ENCODE measurements at regions not wholly inside any gene's neighbourhood (a gene's known extent, or its start where the extent isn't known, plus 50 kb on each side); places are given as distances from the start of the nearest gene placed in this dataset.

DNA sequence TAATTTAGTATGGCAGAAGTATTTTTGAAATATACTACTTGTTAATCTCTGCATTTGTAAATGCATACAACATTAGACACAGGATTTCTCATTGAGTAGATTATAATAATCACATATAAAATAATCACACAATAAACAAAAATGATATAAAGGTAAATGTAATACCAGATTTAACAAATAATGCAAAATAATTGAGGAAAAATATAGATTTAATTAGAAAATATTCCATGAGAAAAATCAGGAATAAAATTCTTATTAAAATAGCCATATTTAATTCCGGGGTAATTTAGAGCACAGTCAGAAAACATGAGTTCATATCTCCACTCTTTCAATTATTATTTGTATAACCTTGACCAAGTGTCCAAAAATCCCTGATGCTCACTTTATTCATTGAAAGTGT lies 385.9 kb upstream of the SYT4 start:
- Histone ChIP-seq H3K27me3 (replicated peaks in 2 of 5; ENCODE audit: control insufficient read depth in 4 of 5, insufficient read depth in 5 of 5, low read length in 4 of 5) (no peaks in the 10 kb centered on the region), H3K27ac (ENCODE audit: insufficient read depth in 1 of 2, low read depth in 1 of 2, low read length in 2 of 2, poor library complexity in 1 of 2, severe bottlenecking in 2 of 2) (no peak overlapping the region), H3K9me3 (ENCODE audit: control extremely low read depth in 1 of 5, control insufficient read depth in 4 of 5, insufficient read depth in 2 of 5, low read depth in 1 of 5, low read length in 4 of 5) (no peaks in the 10 kb centered on the region), H3K4me3 (ENCODE audit: control insufficient read depth in 1 of 7, extremely low read depth in 1 of 7, insufficient read depth in 4 of 7, low read depth in 2 of 7, low read length in 6 of 7) (no peak overlapping the region), H3K36me3 (ENCODE audit: control insufficient read depth in 4 of 4, insufficient read depth in 4 of 4, low read length in 3 of 4) (no peaks in the 10 kb centered on the region), H3K4me1 (ENCODE audit: control extremely low read depth in 1 of 4, control insufficient read depth in 4 of 4, insufficient read depth in 4 of 4, low read length in 3 of 4) (no peaks in the 10 kb centered on the region)
- ChIA-PET POLR2A (no interaction called here), CTCF (no interaction called here)
- no CpG with 5 or more reads among the region's 1 CpG for WGBS (ENCODE audit: insufficient coverage)
- DNase-seq = no peak

DNA sequence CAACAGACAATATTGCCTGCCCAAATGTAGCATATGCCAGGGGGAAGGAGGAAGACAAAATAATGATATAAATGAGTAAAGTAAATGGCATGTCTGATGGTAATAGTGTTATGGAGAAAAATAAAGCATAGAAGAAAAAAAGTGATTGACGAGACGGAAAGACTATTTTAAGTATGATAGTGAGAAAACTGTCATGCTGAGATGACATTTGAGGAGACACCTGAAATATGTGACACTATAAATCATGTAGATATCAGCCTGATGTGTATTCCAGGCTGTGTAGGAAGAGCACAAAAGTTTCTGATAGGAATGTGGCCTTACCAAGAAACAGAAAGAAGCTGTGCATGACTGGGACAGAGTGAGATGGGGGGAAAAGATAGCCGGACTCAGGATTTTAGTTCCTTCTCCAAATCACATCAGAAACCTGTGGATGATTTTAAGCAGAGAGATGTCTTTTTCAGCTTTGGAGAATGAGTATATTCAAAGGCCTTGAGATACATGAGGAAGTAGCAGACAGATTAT lies 387.3 kb upstream of the SYT4 start:
- Histone ChIP-seq H3K27ac (ENCODE audit: insufficient read depth in 1 of 2, low read depth in 1 of 2, low read length in 2 of 2, poor library complexity in 1 of 2, severe bottlenecking in 2 of 2) (no peak overlapping the region), H3K4me3 (ENCODE audit: control insufficient read depth in 1 of 7, extremely low read depth in 1 of 7, insufficient read depth in 4 of 7, low read depth in 2 of 7, low read length in 6 of 7) (no peak overlapping the region), H3K27me3 (replicated peaks in 2 of 5; ENCODE audit: control insufficient read depth in 4 of 5, insufficient read depth in 5 of 5, low read length in 4 of 5) (no peaks in the 10 kb centered on the region), H3K4me1 (ENCODE audit: control extremely low read depth in 1 of 4, control insufficient read depth in 4 of 4, insufficient read depth in 4 of 4, low read length in 3 of 4) (no peaks in the 10 kb centered on the region), H3K36me3 (ENCODE audit: control insufficient read depth in 4 of 4, insufficient read depth in 4 of 4, low read length in 3 of 4) (no peaks in the 10 kb centered on the region), H3K9me3 (ENCODE audit: control extremely low read depth in 1 of 5, control insufficient read depth in 4 of 5, insufficient read depth in 2 of 5, low read depth in 1 of 5, low read length in 4 of 5) (no peaks in the 10 kb centered on the region)
- DNase-seq = no peak
- CTCF ChIA-PET = interaction anchor here (1.4 kb wide), 1 partner anchor 93 kb away, joined by 3 read pairs; no protein-coding TSS in a partner anchor
- POLR2A ChIA-PET = no interaction called here
- WGBS (ENCODE audit: insufficient coverage) = 67% methylated on average over 3 of the region's 3 CpGs

DNA sequence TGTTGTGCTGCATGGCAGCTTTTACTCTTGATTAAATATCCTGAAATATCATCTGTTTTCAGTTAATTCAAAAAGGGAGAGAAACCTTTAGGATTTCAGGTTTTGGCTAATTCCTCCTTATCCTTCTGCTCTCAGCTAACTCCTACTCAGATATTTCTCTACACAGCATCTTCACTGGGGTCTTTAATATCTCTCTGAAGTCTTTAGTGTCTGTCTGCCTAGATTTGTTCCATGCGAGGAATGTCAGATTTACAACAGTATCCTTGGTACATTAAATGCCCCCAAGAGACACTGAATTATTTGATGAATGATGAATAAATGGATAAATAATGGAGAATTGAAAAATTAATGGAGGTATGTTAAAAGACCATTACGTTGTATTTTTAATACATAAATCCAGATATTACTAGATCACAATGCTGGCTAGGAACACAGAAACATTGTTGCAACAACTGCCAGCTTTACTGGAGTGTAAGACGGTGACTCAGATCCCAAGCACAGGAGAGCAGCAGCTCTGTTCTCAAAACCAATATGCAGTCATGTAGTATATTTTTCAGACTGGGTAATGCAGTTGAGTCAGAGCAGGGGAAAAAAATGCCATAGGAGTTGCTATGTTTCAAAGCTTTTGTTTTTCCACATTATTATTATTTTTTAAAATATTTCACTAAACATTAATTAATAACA lies 388.0 kb upstream of the SYT4 start:
- CTCF ChIA-PET = interaction anchor here (1.4 kb wide), 1 partner anchor 93 kb away, joined by 3 read pairs; no protein-coding TSS in a partner anchor
- Histone ChIP-seq H3K36me3 (ENCODE audit: control insufficient read depth in 4 of 4, insufficient read depth in 4 of 4, low read length in 3 of 4) (no peaks in the 10 kb centered on the region), H3K9me3 (ENCODE audit: control extremely low read depth in 1 of 5, control insufficient read depth in 4 of 5, insufficient read depth in 2 of 5, low read depth in 1 of 5, low read length in 4 of 5) (no peaks in the 10 kb centered on the region), H3K4me3 (ENCODE audit: control insufficient read depth in 1 of 7, extremely low read depth in 1 of 7, insufficient read depth in 4 of 7, low read depth in 2 of 7, low read length in 6 of 7) (no peak overlapping the region), H3K27me3 (replicated peaks in 2 of 5; ENCODE audit: control insufficient read depth in 4 of 5, insufficient read depth in 5 of 5, low read length in 4 of 5) (no peaks in the 10 kb centered on the region), H3K4me1 (ENCODE audit: control extremely low read depth in 1 of 4, control insufficient read depth in 4 of 4, insufficient read depth in 4 of 4, low read length in 3 of 4) (no peaks in the 10 kb centered on the region), H3K27ac (ENCODE audit: insufficient read depth in 1 of 2, low read depth in 1 of 2, low read length in 2 of 2, poor library complexity in 1 of 2, severe bottlenecking in 2 of 2) (no peak overlapping the region)
- no peak for DNase-seq
- POLR2A ChIA-PET = no interaction called here
- WGBS (ENCODE audit: insufficient coverage) = 20% methylated on average over 1 of the region's 3 CpGs

DNA sequence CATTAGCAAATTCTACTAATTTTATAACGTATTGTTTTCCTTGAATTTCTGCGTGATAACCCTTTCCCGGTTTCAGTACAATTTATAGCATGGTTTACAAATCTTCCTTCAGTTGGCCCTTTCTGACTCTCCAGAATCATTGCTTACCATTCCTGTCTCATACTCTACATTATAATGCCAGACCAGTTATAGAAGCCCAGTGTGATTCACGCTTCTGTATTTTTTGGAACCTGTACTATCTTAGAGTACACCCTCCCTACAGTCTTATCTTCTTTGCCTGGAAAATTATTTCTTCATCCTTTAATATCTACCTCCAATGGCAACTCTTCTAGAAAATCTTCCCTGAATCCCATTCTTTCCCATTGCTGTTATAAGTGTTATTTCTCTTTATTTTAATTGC lies 391.6 kb upstream of the SYT4 start:
- CTCF ChIA-PET = no interaction called here
- 97% methylated on average over 4 of the region's 4 CpGs for WGBS (ENCODE audit: insufficient coverage)
- no peak overlapping the region for H3K4me3 ChIP-seq (ENCODE audit: control insufficient read depth in 1 of 7, extremely low read depth in 1 of 7, insufficient read depth in 4 of 7, low read depth in 2 of 7, low read length in 6 of 7)
- DNase-seq = no peak
- no peaks in the 10 kb centered on the region for H3K36me3 ChIP-seq (ENCODE audit: control insufficient read depth in 4 of 4, insufficient read depth in 4 of 4, low read length in 3 of 4)
- POLR2A ChIA-PET = no interaction called here
- H3K27me3 ChIP-seq (replicated peaks in 2 of 5; ENCODE audit: control insufficient read depth in 4 of 5, insufficient read depth in 5 of 5, low read length in 4 of 5) = peaks cover 0 to 2% (median 0%) of the 10 kb centered on the region in 5 experiments
- H3K4me1 ChIP-seq (ENCODE audit: control extremely low read depth in 1 of 4, control insufficient read depth in 4 of 4, insufficient read depth in 4 of 4, low read length in 3 of 4) = no peaks in the 10 kb centered on the region
- H3K9me3 ChIP-seq (ENCODE audit: control extremely low read depth in 1 of 5, control insufficient read depth in 4 of 5, insufficient read depth in 2 of 5, low read depth in 1 of 5, low read length in 4 of 5) = no peaks in the 10 kb centered on the region
- H3K27ac ChIP-seq (ENCODE audit: insufficient read depth in 1 of 2, low read depth in 1 of 2, low read length in 2 of 2, poor library complexity in 1 of 2, severe bottlenecking in 2 of 2) = no peak overlapping the region

DNA sequence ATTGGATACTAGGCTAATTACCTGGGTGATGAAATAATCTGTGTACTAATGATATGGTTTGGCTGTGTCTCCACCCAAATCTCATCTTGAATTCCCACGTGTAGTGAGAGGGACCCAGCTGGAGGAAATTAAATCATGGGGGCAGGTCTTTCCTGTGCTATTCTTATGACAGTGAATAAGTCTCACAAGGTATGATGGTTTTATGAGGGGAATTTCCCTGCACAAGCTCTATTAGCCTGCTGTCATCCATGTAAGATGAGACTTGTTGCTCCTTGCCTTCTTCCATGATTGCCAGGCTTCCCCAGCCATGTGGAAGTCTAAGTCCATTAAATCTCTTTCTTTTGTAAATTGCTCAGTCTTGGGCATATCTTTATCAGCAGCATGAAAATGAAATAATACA lies 394.1 kb upstream of the SYT4 start:
- ChIA-PET POLR2A (no interaction called here), CTCF (no interaction called here)
- Histone ChIP-seq H3K9me3 (ENCODE audit: control extremely low read depth in 1 of 5, control insufficient read depth in 4 of 5, insufficient read depth in 2 of 5, low read depth in 1 of 5, low read length in 4 of 5) (no peaks in the 10 kb centered on the region), H3K4me3 (ENCODE audit: control insufficient read depth in 1 of 7, extremely low read depth in 1 of 7, insufficient read depth in 4 of 7, low read depth in 2 of 7, low read length in 6 of 7) (no peak overlapping the region), H3K4me1 (ENCODE audit: control extremely low read depth in 1 of 4, control insufficient read depth in 4 of 4, insufficient read depth in 4 of 4, low read length in 3 of 4) (no peaks in the 10 kb centered on the region), H3K36me3 (ENCODE audit: control insufficient read depth in 4 of 4, insufficient read depth in 4 of 4, low read length in 3 of 4) (no peaks in the 10 kb centered on the region), H3K27ac (ENCODE audit: insufficient read depth in 1 of 2, low read depth in 1 of 2, low read length in 2 of 2, poor library complexity in 1 of 2, severe bottlenecking in 2 of 2) (no peak overlapping the region), H3K27me3 (replicated peaks in 2 of 5; ENCODE audit: control insufficient read depth in 4 of 5, insufficient read depth in 5 of 5, low read length in 4 of 5) (peaks cover 0 to 2% (median 0%) of the 10 kb centered on the region in 5 experiments)
- no CpG with 5 or more reads among the region's 1 CpG for WGBS (ENCODE audit: insufficient coverage)
- DNase-seq = no peak

DNA sequence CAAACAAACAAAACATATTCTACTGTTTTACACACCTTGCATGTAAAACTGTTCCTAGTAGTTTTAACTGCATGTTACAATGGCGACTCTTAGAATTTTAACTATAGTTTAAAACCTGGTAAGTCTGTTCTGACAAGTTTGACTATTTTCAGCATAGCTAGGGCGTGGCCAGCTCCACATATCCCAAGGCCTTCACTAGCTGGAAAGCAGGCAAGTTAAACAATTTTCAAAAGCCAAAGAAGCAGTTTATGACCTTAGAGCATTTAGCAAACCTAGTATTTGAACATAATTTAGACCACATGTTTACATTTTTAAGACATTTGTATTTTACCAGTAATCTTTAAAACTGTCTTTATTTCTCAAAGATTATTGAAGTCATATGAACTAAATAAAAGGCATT lies 402.8 kb upstream of the SYT4 start:
- 100% methylated on average over 2 of the region's 2 CpGs for WGBS (ENCODE audit: insufficient coverage)
- Histone ChIP-seq H3K27me3 (replicated peaks in 2 of 5; ENCODE audit: control insufficient read depth in 4 of 5, insufficient read depth in 5 of 5, low read length in 4 of 5) (no peaks in the 10 kb centered on the region), H3K4me1 (ENCODE audit: control extremely low read depth in 1 of 4, control insufficient read depth in 4 of 4, insufficient read depth in 4 of 4, low read length in 3 of 4) (no peaks in the 10 kb centered on the region), H3K9me3 (ENCODE audit: control extremely low read depth in 1 of 5, control insufficient read depth in 4 of 5, insufficient read depth in 2 of 5, low read depth in 1 of 5, low read length in 4 of 5) (no peaks in the 10 kb centered on the region), H3K36me3 (ENCODE audit: control insufficient read depth in 4 of 4, insufficient read depth in 4 of 4, low read length in 3 of 4) (no peaks in the 10 kb centered on the region), H3K4me3 (ENCODE audit: control insufficient read depth in 1 of 7, extremely low read depth in 1 of 7, insufficient read depth in 4 of 7, low read depth in 2 of 7, low read length in 6 of 7) (no peak overlapping the region), H3K27ac (ENCODE audit: insufficient read depth in 1 of 2, low read depth in 1 of 2, low read length in 2 of 2, poor library complexity in 1 of 2, severe bottlenecking in 2 of 2) (no peak overlapping the region)
- no peak for DNase-seq
- ChIA-PET POLR2A (no interaction called here), CTCF (no interaction called here)

DNA sequence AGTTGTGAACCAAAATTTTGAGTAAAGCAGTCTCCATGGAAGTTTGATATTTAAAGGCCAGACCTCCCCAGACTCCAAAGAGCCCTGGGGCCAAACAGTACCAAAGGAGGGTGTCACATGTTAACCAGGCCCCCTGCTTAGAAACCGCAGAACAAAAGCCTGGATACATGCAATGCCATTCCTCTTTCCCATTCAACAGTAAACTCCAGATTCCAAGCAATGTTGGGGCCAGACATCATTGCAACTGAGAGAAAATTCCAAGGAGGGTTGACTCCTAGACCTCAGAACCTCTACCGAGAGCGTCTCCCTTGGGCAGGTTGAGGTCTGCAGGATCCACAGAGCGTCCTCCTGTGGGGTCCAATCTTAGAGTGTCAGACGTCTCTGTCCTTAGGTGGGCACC lies 404.4 kb upstream of the SYT4 start:
- Histone ChIP-seq H3K27me3 (replicated peaks in 2 of 5; ENCODE audit: control insufficient read depth in 4 of 5, insufficient read depth in 5 of 5, low read length in 4 of 5) (no peaks in the 10 kb centered on the region), H3K36me3 (ENCODE audit: control insufficient read depth in 4 of 4, insufficient read depth in 4 of 4, low read length in 3 of 4) (no peaks in the 10 kb centered on the region), H3K4me1 (ENCODE audit: control extremely low read depth in 1 of 4, control insufficient read depth in 4 of 4, insufficient read depth in 4 of 4, low read length in 3 of 4) (no peaks in the 10 kb centered on the region), H3K4me3 (ENCODE audit: control insufficient read depth in 1 of 7, extremely low read depth in 1 of 7, insufficient read depth in 4 of 7, low read depth in 2 of 7, low read length in 6 of 7) (no peak overlapping the region), H3K27ac (ENCODE audit: insufficient read depth in 1 of 2, low read depth in 1 of 2, low read length in 2 of 2, poor library complexity in 1 of 2, severe bottlenecking in 2 of 2) (no peak overlapping the region), H3K9me3 (ENCODE audit: control extremely low read depth in 1 of 5, control insufficient read depth in 4 of 5, insufficient read depth in 2 of 5, low read depth in 1 of 5, low read length in 4 of 5) (no peaks in the 10 kb centered on the region)
- ChIA-PET CTCF (no interaction called here), POLR2A (no interaction called here)
- 98% methylated on average over 5 of the region's 5 CpGs for WGBS (ENCODE audit: insufficient coverage)
- no peak for DNase-seq
